ENCODE measurements at regions not wholly inside any gene's neighbourhood (a gene's known extent, or its start where the extent isn't known, plus 50 kb on each side); places are given as distances from the start of the nearest gene placed in this dataset.
A peak's percentile ranks its signal among the peaks of the same experiment; 100 is the strongest.

DNA sequence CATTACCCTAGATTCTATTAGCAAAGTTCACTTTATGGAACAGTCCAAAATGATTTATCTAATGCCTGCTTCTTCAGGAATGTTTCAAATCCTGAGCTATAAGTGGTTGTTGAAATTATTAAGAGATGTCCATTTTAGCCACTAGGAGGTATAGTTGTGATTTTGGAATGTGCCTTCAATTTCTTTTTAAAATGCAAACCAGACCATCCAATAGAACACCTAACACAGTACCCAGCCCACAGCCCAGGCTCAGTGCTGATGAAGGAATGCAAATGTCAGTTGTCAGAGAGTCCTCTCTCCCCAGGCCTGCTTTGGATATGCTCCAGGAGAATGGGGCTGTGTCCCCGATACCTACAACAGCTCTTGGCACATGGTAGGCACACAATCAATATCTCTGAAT is 85.8 kb upstream of the E2F8 start:
- Histone ChIP-seq H4K20me1 (ENCODE audit: insufficient read depth, poor library complexity, severe bottlenecking) (no peaks in the 10 kb centered on the region), H2AFZ (no peak overlapping the region), H3K9me3 (ENCODE audit: low read depth) (no peaks in the 10 kb centered on the region), H3K9me2 (replicated peaks; ENCODE audit: insufficient read depth) (no peaks in the 10 kb centered on the region), H3K36me3 (replicated peaks; ENCODE audit: insufficient read depth, low read depth) (no peaks in the 10 kb centered on the region), H3K4me3 (no peak overlapping the region), H3K27me3 (peaks cover 15% of the 10 kb centered on the region), H3K4me1 (ENCODE audit: insufficient read depth) (no peaks in the 10 kb centered on the region), H3K4me2 (no peak overlapping the region), H3K79me2 (no peaks in the 10 kb centered on the region), H3K27ac (no peak overlapping the region)
- DNase-seq (ENCODE audit: low spot score) = no peak
- TF ChIP-seq, protein P1, sequence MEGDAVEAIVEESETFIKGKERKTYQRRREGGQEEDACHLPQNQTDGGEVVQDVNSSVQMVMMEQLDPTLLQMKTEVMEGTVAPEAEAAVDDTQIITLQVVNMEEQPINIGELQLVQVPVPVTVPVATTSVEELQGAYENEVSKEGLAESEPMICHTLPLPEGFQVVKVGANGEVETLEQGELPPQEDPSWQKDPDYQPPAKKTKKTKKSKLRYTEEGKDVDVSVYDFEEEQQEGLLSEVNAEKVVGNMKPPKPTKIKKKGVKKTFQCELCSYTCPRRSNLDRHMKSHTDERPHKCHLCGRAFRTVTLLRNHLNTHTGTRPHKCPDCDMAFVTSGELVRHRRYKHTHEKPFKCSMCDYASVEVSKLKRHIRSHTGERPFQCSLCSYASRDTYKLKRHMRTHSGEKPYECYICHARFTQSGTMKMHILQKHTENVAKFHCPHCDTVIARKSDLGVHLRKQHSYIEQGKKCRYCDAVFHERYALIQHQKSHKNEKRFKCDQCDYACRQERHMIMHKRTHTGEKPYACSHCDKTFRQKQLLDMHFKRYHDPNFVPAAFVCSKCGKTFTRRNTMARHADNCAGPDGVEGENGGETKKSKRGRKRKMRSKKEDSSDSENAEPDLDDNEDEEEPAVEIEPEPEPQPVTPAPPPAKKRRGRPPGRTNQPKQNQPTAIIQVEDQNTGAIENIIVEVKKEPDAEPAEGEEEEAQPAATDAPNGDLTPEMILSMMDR (IDR thresholded peaks at IDR 0.05; ENCODE audit: poor library complexity) = peak; percentile 9
- TF ChIP-seq EZH2phosphoT487 (IDR thresholded peaks at IDR 0.05; ENCODE audit: low read depth, severe bottlenecking, unreplicated experiment) = no peak
- no peak for TF ChIP-seq EZH2 (IDR thresholded peaks at IDR 0.05; ENCODE audit: borderline replicate concordance)
- 100% methylated on average over 1 of the region's 1 CpG for WGBS (ENCODE audit: low lambda C conversion rate, missing lambda C conversion rate)

GRCh38 chr11:19323502-19323901 is 82.8 kb upstream of the E2F8 start:
- Histone ChIP-seq H3K9me2 (replicated peaks; ENCODE audit: insufficient read depth) (no peaks in the 10 kb centered on the region), H2AFZ (no peak overlapping the region), H3K79me2 (no peaks in the 10 kb centered on the region), H3K27ac (no peak overlapping the region), H3K4me1 (ENCODE audit: insufficient read depth) (no peaks in the 10 kb centered on the region), H3K4me2 (no peak overlapping the region), H3K9me3 (ENCODE audit: low read depth) (no peaks in the 10 kb centered on the region), H4K20me1 (ENCODE audit: insufficient read depth, poor library complexity, severe bottlenecking) (no peaks in the 10 kb centered on the region), H3K27me3 (peaks cover 6% of the 10 kb centered on the region), H3K36me3 (replicated peaks; ENCODE audit: insufficient read depth, low read depth) (no peaks in the 10 kb centered on the region), H3K4me3 (no peak overlapping the region)
- no peak for TF ChIP-seq EZH2phosphoT487 (IDR thresholded peaks at IDR 0.05; ENCODE audit: low read depth, severe bottlenecking, unreplicated experiment)
- no peak for TF ChIP-seq EZH2 (IDR thresholded peaks at IDR 0.05; ENCODE audit: borderline replicate concordance)
- TF ChIP-seq, protein P1 (IDR thresholded peaks at IDR 0.05; ENCODE audit: poor library complexity) = no peak
- DNase-seq (ENCODE audit: low spot score) = no peak

- no peaks in the 10 kb centered on the region for H3K36me3 ChIP-seq (replicated peaks; ENCODE audit: insufficient read depth, low read depth)
- H2AFZ ChIP-seq = no peak overlapping the region
- peaks cover 6% of the 10 kb centered on the region for H3K27me3 ChIP-seq
- no peak for DNase-seq (ENCODE audit: low spot score)
- TF ChIP-seq, protein P1 (IDR thresholded peaks at IDR 0.05; ENCODE audit: poor library complexity) = no peak
- TF ChIP-seq EZH2phosphoT487 (IDR thresholded peaks at IDR 0.05; ENCODE audit: low read depth, severe bottlenecking, unreplicated experiment) (no peak), EZH2 (IDR thresholded peaks at IDR 0.05; ENCODE audit: borderline replicate concordance) (no peak)
- WGBS (ENCODE audit: low lambda C conversion rate, missing lambda C conversion rate) = 58% methylated on average over 2 of the region's 2 CpGs
- no peaks in the 10 kb centered on the region for H3K9me2 ChIP-seq (replicated peaks; ENCODE audit: insufficient read depth)
- H3K4me3 ChIP-seq = no peak overlapping the region
- H3K27ac ChIP-seq = no peak overlapping the region
- H3K9me3 ChIP-seq (ENCODE audit: low read depth) = no peaks in the 10 kb centered on the region
- no peaks in the 10 kb centered on the region for H3K79me2 ChIP-seq
- no peak overlapping the region for H3K4me2 ChIP-seq
- no peaks in the 10 kb centered on the region for H3K4me1 ChIP-seq (ENCODE audit: insufficient read depth)
- no peaks in the 10 kb centered on the region for H4K20me1 ChIP-seq (ENCODE audit: insufficient read depth, poor library complexity, severe bottlenecking)
These were observed 80.6 kb upstream of the E2F8 start for GRCh38 chr11:19321351-19321750.

DNA sequence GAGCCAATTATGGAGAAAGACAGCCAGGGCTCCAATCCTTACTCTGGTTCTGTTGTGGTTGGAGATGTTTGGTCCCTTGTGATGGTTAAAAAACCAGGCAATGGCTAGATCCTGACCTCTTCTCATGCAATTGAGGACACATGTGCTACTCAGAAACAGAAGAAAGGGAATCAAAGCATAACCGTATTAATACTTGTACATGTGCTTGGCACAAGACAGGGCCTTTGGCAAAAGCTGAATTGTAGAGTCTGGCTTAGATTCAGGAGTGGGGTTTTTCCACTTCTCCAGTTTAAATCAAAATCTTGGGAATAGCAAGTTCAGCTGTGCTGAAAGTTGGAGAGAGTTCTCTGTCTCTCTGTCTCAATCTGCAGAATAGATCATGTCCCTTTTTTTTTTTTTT is 80.1 kb upstream of the E2F8 start:
- Histone ChIP-seq H4K20me1 (ENCODE audit: insufficient read depth, poor library complexity, severe bottlenecking) (no peaks in the 10 kb centered on the region), H3K27ac (no peak overlapping the region), H2AFZ (no peak overlapping the region), H3K4me1 (ENCODE audit: insufficient read depth) (no peaks in the 10 kb centered on the region), H3K4me2 (no peak overlapping the region), H3K9me3 (ENCODE audit: low read depth) (no peaks in the 10 kb centered on the region), H3K36me3 (replicated peaks; ENCODE audit: insufficient read depth, low read depth) (no peaks in the 10 kb centered on the region), H3K4me3 (no peak overlapping the region), H3K9me2 (replicated peaks; ENCODE audit: insufficient read depth) (no peaks in the 10 kb centered on the region), H3K27me3 (peaks cover 6% of the 10 kb centered on the region), H3K79me2 (no peaks in the 10 kb centered on the region)
- TF ChIP-seq EZH2phosphoT487 (IDR thresholded peaks at IDR 0.05; ENCODE audit: low read depth, severe bottlenecking, unreplicated experiment) (no peak), EZH2 (IDR thresholded peaks at IDR 0.05; ENCODE audit: borderline replicate concordance) (no peak)
- TF ChIP-seq, protein P1 (IDR thresholded peaks at IDR 0.05; ENCODE audit: poor library complexity) = no peak
- WGBS (ENCODE audit: low lambda C conversion rate, missing lambda C conversion rate) = 88% methylated on average over 1 of the region's 1 CpG
- no peak for DNase-seq (ENCODE audit: low spot score)
